ENCODE measurements at regions not wholly inside any gene's neighbourhood (a gene's known extent, or its start where the extent isn't known, plus 50 kb on each side); places are given as distances from the start of the nearest gene placed in this dataset.

DNA sequence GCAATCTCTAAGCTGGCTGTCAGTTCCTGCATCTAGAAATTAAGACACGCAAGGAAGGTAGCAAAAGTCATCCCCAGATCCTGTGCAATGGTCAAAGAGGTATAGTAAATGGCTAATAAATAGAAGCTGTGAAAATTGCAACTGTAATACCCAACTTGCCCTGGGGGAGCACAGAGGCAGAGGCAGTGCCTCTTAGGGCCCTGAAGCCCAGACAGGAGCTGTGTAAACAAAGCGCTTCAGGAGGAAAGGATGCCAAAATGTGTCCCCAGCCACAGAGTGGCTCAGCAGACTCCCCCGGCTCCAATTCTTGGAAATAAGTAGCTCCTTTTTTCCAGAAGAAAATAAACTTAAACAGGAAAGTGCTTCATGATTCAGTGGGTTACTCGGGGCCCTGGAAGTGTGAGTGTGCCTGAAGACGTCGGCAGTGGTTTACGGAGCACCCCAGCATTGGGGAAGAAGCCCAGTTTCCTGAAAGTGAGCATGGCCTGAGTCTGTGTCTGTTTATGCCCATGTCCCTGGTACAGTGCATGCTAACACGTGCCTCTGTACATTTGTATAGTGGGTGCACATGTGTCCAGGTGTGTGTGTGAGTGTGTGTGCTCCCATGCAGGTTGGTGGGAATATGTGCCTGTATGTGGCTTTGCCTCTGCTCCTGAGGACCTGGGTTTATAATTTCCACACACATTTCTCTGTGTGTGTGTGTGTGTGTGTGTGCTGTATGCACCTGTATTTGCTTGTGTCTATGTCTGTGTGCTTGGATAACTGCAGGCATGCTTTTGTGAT is 246.7 kb downstream of the MAFB start:
- DNase-seq, result no peak

DNA sequence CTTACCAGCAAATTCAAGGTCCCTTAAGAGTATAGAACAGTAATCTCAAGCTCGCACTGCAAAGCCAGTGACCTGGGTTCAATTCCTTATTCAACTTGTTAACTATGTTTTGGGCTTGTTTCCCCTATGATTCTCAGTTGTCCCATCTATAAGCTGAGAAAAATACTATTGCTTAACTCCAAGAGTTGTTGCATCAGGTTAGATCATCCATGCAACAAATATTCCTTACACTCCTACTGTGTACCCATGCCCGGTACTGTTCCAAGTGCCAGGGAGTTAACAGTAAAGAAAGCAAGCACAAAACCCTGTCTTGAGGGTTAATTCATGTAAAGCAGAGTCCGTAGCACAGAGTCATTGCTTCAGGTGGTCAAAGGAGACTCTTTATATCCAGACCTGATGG is 247.3 kb downstream of the MAFB start:
- DNase-seq, result no peak

- no peak for DNase-seq
These were observed 250.7 kb downstream of the MAFB start for GRCh38 chr20:40438161-40438830.

DNA sequence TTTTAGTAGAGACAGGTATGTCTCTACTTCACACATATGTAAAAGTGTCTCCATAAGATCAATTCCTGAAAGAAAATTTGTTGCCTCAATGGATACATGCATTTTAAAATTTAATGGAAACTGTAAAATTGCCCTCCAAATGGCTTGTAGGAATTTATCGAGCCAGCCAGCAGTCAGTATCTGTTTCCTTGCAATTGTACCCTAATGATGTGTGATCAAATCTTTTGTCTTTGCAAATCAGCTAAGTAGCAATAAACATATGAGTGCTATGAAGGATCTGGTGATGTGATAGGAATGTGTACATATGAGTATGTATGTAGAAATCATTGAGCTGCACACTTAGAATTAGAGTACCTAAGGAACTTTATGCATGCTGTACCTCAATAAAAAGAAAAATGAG is 253.0 kb downstream of the MAFB start:
- DNase-seq, result no peak

DNA sequence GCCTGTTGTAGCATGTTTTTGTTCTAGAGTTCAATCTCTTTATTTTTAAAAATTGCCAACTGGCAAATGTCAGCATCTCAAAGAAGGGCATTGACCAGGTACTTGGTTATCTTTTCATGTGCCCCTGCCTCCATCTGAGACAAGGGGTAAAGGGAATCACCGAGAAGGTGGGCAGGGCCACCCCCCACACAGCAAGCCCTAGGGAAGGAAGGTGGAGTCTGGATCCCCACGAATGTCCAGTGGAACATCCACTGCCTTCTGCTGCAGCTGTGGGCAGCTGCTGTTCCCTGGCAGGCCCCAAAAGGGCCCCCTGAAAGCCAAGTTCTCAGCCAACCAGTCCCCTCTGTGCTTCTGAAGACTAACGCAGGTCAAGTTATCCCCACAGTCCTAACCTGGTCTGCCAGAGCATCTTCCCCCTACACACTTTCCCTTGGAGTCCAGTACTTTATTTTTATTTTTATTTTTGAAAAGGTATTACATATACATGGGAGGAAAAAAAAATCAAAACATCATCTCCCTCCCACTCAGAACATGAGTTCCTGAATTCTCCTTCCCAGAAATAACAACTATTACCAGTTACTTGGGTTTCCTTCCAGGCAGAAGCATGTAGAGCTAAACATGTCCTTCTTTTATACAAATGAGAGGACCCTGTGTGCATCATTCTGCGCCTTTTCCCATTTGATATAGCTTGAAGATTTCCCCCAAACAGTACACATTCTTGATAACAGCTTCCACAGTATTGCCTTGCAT is 253.7 kb downstream of the MAFB start:
- DNase-seq, result no peak

GRCh38 chr20:40434122-40434521 is 254.9 kb downstream of the MAFB start:
- DNase-seq, result no peak

- DNase-seq, result no peak
These were observed 255.6 kb downstream of the MAFB start for GRCh38 chr20:40433341-40433861.

GRCh38 chr20:40431611-40432010 is 257.4 kb downstream of the MAFB start:
- DNase-seq, result no peak

- DNase-seq, result no peak
These were observed 257.9 kb downstream of the MAFB start for GRCh38 chr20:40431112-40431511.

GRCh38 chr20:40427026-40427425 is 262.0 kb downstream of the MAFB start:
- no peak for DNase-seq

DNA sequence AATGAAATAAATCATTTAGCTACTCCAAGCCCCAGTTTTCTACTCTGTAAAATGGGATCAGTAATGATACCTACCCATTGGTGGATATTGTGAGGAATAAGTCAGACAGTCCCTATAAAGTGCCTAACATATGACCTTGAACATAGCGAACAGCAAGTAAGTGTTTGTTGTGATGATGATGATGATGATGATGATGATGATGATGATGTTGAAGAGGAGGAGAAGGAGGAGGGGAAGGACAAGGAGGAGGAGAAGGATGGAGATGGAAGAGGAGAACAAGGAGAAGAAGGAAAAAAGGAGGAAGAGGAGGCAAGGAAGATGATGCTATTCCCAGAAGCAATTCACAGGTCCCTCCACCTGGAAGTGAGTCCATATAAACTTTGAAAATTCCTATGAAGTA is 264.3 kb downstream of the MAFB start:
- no peak for DNase-seq

- DNase-seq, result no peak
These were observed 266.4 kb downstream of the MAFB start for GRCh38 chr20:40422656-40423055.

GRCh38 chr20:40416274-40416673 is 272.8 kb downstream of the MAFB start:
- no peak for DNase-seq

DNA sequence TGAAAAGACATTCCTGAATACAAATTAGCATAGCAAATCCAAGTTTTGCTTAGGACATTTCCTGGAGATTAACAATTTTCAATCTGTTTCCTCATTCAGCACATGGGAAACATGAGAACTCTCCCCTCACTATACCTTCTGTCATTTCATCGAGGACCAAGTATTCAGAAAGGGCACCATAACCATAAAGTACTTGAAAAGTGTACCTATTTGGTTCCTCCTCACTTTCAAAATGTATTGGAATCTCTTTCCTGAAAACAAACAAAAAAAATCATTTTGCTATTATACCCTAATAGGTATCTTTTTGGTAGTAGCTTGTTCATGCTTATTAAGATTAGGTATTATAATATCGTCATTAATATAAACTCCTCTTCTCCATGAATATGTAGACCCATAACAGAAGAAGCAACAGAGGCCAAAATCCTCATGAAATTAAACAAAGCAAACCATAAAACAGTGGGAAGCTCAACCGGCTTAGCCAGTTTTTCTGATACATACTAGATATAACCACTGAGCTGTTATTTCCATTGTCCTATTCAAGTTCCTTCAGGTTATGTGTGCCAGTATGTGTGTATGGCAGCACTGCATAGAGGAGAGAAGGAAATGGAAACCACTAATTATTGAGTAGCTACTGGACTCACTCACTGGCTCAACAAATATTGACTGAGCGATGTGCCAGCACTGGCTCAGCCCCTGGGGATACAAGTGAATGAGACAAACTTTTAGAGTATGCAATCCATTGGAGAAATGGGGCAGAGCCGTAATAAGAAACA is 274.0 kb downstream of the MAFB start:
- DNase-seq, result peak; percentile 73

GRCh38 chr20:40410028-40410427 is 279.0 kb downstream of the MAFB start:
- DNase-seq, result no peak

- DNase-seq, result no peak
These were observed 291.6 kb downstream of the MAFB start for GRCh38 chr20:40397467-40397866.

GRCh38 chr20:40393197-40394079 is 295.6 kb downstream of the MAFB start:
- no peak for DNase-seq

DNA sequence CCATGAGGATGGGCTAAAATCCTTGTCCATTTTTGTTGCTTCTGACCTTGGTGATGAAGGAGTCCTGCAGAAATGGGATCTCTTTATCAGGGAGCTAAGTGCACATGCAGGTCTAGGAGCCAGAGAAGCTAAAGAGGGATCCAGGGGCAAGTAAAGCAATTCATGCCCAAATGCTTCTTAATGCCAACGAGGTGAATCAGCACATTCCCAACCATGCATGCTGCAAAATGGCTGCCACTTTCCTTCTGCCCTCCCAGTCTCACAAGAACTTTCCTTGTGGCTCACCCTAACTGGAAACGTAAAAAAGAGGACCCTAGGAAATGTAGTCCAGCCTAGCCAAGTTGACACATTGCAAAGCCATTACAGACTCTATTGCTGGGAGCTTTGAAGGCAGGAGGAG is 298.4 kb downstream of the MAFB start:
- no peak for DNase-seq

- DNase-seq, result no peak
These were observed 318.2 kb downstream of the MAFB start for GRCh38 chr20:40370800-40371199.

GRCh38 chr20:40368876-40369275 is 320.2 kb downstream of the MAFB start:
- no peak for DNase-seq

DNA sequence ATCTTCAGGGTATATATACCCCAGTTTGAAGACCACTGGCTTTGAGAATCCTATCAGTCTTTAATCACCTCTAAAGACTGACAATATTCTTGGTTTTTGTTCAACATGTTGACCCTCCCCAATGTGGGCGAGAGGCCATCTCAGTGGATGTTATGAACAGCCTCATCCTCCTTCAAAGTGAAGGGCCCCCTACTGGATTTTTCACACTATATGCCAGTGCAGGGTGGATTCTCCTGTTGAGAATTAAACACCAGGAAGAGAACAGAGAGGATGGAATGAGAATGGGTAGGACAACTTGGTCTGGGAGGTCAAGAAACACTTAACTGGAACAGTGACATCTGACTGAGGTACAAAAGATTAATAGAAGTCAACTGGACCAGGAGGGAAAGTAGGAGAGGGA is 327.1 kb downstream of the MAFB start:
- DNase-seq, result no peak

Measured in NCI-H1417 treated with DMSO at 0.1 percent for 48 hours (cell line).